Endodermal cell (in vitro differentiated cells): ENCODE measurements at regions not wholly inside any gene's neighbourhood (a gene's known extent, or its start where the extent isn't known, plus 50 kb on each side); places are given as distances from the start of the nearest gene placed in this dataset.

Experiments
- DNase-seq: peaks from one replicate; pipeline ENCODE4 v3.0.0-alpha.2; 2017
- H3K27ac ChIP-seq: 2 replicates; pipeline ENCODE4 v1.5.1; 2013; ENCODE audit warnings: mild to moderate bottlenecking, low read depth, low read length, moderate library complexity
- H3K27me3 ChIP-seq: 2 replicates; pipeline ENCODE4 v1.6.1; 2013; ENCODE audit warnings: mild to moderate bottlenecking, low read length, moderate library complexity; ENCODE audit not compliant: insufficient read depth, control insufficient read depth, poor library complexity, severe bottlenecking
- H3K36me3 ChIP-seq: 2 replicates; pipeline ENCODE4 v1.7.0; 2013; ENCODE audit warnings: mild to moderate bottlenecking, low read length, moderate library complexity; ENCODE audit not compliant: control insufficient read depth, insufficient read depth
- H3K4me1 ChIP-seq: one replicate; pipeline ENCODE4 v1.7.0; 2013; ENCODE audit warnings: low read length; ENCODE audit not compliant: control insufficient read depth, insufficient read depth
- H3K4me3 ChIP-seq: 2 replicates; pipeline ENCODE4 v1.5.1; 2013; ENCODE audit warnings: mild to moderate bottlenecking, low read length, moderate library complexity
- H3K9ac ChIP-seq: 2 replicates; pipeline ENCODE4 v1.6.1; 2013; ENCODE audit warnings: mild to moderate bottlenecking, low read length, moderate library complexity; ENCODE audit not compliant: poor library complexity, severe bottlenecking; ENCODE audit errors: extremely low read depth
- H3K9me3 ChIP-seq: 2 replicates; pipeline ENCODE4 v1.6.1; 2013; ENCODE audit warnings: mild to moderate bottlenecking, low read length, moderate library complexity; ENCODE audit not compliant: control insufficient read depth
- H3K27ac Mint-ChIP-seq: 2 replicates; pipeline ENCODE4 v1.8.0; 2020; ENCODE audit warnings: mixed read lengths
- H3K27me3 Mint-ChIP-seq: 2 replicates; pipeline ENCODE4 v1.8.0; 2021; ENCODE audit warnings: mild to moderate bottlenecking, mixed read lengths; ENCODE audit not compliant: insufficient read depth
- H3K36me3 Mint-ChIP-seq: 2 replicates; pipeline ENCODE4 v1.8.0; 2020; ENCODE audit warnings: low read depth, mixed read lengths
- H3K4me1 Mint-ChIP-seq: 2 replicates; pipeline ENCODE4 v1.8.0; 2020; ENCODE audit warnings: mixed read lengths
- H3K4me3 Mint-ChIP-seq: 2 replicates; pipeline ENCODE4 v1.8.0; 2020; ENCODE audit warnings: mild to moderate bottlenecking, moderate library complexity, mixed read lengths
- H3K9me3 Mint-ChIP-seq: 2 replicates; pipeline ENCODE4 v1.8.0; 2020; ENCODE audit warnings: mild to moderate bottlenecking, mixed read lengths
- WGBS, 2 experiments: methylation state at CpG; one replicate each; pipeline versions ENCODE4 v1.1.5 to v1.1.7; 2013; ENCODE audit warnings: missing lambda C conversion rate in 2 of 2, mixed read lengths in 1 of 2; ENCODE audit not compliant: insufficient coverage in 1 of 2, insufficient read length in 1 of 2; 5-methylcytosine and 5-hydroxymethylcytosine counted together
- TF ChIP-seq, protein P1 (sequence below): fragments of 200-600 bp; sonication (generic); conservative IDR thresholded peaks from 2 replicates; pipeline ENCODE4 v1.5.0; 2021; ENCODE audit warnings: antibody characterized with exemption, mild to moderate bottlenecking

DNA sequence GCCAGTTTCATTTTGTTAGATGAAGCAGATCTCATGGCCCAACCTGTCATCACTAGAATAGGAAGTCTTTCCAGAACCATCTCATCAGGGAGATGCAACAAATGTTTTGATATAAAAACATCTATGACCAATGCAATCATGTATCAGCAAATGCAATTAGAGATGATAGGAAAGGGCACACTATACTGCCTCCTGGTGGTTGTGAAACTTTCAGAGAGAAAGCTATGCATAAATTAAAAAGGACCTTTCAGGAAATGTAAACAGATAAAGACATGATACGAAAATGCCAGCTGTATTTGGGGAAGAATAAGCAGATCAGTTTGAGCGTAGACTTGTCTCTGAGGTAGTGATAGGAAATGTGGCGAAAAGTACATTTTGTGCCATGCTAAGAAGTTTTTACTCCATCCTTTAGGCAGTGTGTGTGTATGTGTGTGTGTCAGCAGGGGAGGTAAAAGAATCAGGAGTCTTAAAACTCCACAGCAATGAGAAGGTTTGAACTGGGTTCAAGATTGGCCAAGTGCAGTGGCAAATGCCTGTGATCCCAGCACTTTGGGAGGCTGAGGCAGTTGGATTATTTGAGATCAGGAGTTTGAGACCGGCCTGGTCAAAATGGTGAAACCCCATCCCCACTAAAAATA, 479.3 kb downstream of the CPS1 start:
- Histone ChIP-seq H3K36me3 (no peaks in the 10 kb centered on the region), H3K9ac (no peak overlapping the region), H3K27me3 (no peaks in the 10 kb centered on the region), H3K9me3 (no peaks in the 10 kb centered on the region), H3K4me3 (no peak overlapping the region), H3K4me1 (no peaks in the 10 kb centered on the region), H3K27ac (no peak overlapping the region)
- H3K4me3 Mint-ChIP-seq = no peak overlapping the region
- H3K27ac Mint-ChIP-seq = peak overlapping the region; percentile 8
- H3K9me3 Mint-ChIP-seq = peaks cover 4% of the 10 kb centered on the region
- peaks cover 5% of the 10 kb centered on the region for H3K4me1 Mint-ChIP-seq
- no peaks in the 10 kb centered on the region for H3K27me3 Mint-ChIP-seq
- WGBS, 2 experiments = 73 to 86% methylated on average over 3 to 4 of the region's 4 CpGs
- TF ChIP-seq, protein P1, sequence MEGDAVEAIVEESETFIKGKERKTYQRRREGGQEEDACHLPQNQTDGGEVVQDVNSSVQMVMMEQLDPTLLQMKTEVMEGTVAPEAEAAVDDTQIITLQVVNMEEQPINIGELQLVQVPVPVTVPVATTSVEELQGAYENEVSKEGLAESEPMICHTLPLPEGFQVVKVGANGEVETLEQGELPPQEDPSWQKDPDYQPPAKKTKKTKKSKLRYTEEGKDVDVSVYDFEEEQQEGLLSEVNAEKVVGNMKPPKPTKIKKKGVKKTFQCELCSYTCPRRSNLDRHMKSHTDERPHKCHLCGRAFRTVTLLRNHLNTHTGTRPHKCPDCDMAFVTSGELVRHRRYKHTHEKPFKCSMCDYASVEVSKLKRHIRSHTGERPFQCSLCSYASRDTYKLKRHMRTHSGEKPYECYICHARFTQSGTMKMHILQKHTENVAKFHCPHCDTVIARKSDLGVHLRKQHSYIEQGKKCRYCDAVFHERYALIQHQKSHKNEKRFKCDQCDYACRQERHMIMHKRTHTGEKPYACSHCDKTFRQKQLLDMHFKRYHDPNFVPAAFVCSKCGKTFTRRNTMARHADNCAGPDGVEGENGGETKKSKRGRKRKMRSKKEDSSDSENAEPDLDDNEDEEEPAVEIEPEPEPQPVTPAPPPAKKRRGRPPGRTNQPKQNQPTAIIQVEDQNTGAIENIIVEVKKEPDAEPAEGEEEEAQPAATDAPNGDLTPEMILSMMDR = peak; percentile 90
- no peaks in the 10 kb centered on the region for H3K36me3 Mint-ChIP-seq
- DNase-seq = no peak

DNA sequence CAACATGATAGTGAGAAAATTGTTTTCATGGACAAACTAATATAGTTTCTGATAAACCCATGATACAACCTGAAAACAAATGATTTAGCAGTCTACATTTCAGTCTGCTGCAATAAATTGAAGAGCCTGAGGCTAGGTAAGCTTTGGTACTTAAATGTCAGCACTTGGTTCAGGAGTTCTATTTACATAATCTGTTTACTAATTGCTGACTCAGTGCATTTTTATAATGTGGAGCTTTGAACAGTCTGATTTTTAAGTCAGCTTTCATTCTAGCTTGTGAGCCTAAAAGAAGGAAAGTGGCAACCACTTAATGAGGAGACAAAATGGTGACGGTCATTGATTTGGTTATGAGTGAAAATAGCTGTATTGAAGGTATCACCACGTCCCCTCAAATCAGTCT, 488.6 kb downstream of the CPS1 start:
- no peak overlapping the region for H3K4me3 Mint-ChIP-seq
- Histone ChIP-seq H3K9me3 (no peaks in the 10 kb centered on the region), H3K27ac (no peak overlapping the region), H3K9ac (no peak overlapping the region), H3K27me3 (no peaks in the 10 kb centered on the region), H3K36me3 (no peaks in the 10 kb centered on the region), H3K4me1 (no peaks in the 10 kb centered on the region), H3K4me3 (no peak overlapping the region)
- H3K4me1 Mint-ChIP-seq = peaks cover 3% of the 10 kb centered on the region
- no peaks in the 10 kb centered on the region for H3K9me3 Mint-ChIP-seq
- 100% methylated on average over 1 of the region's 2 CpGs for WGBS, 2 experiments
- H3K27ac Mint-ChIP-seq = no peak overlapping the region
- no peaks in the 10 kb centered on the region for H3K36me3 Mint-ChIP-seq
- TF ChIP-seq, protein P1 = no peak
- no peak for DNase-seq
- H3K27me3 Mint-ChIP-seq = no peaks in the 10 kb centered on the region

- H3K4me1 Mint-ChIP-seq = peaks cover under 1% of the 10 kb centered on the region
- H3K27ac ChIP-seq = no peak overlapping the region
- no peaks in the 10 kb centered on the region for H3K9me3 Mint-ChIP-seq
- H3K27me3 Mint-ChIP-seq = no peaks in the 10 kb centered on the region
- no peak overlapping the region for H3K4me3 ChIP-seq
- H3K9ac ChIP-seq = no peak overlapping the region
- no peak for DNase-seq
- H3K27ac Mint-ChIP-seq = no peak overlapping the region
- no peaks in the 10 kb centered on the region for H3K27me3 ChIP-seq
- H3K4me1 ChIP-seq = no peaks in the 10 kb centered on the region
- TF ChIP-seq, protein P1 = no peak
- no peaks in the 10 kb centered on the region for H3K9me3 ChIP-seq
- no peaks in the 10 kb centered on the region for H3K36me3 Mint-ChIP-seq
- 91 to 93% methylated on average over 3 to 4 of the region's 4 CpGs for WGBS, 2 experiments
- H3K4me3 Mint-ChIP-seq = no peak overlapping the region
- no peaks in the 10 kb centered on the region for H3K36me3 ChIP-seq
Measured at GRCh38 chr2:211049321-211050018, 493.1 kb downstream of the CPS1 start.
